Common myeloid progenitor, CD34-positive (primary cell): ENCODE measurements at regions not wholly inside any gene's neighbourhood (a gene's known extent, or its start where the extent isn't known, plus 50 kb on each side); places are given as distances from the start of the nearest gene placed in this dataset.

Source experiments
- CTCF ChIA-PET: fragments of 350-600 bp; sonication (Branson Sonifier 250); formaldehyde crosslinking; loops from one replicate; lab custom pipeline; 2021; ENCODE audit warnings: antibody characterized with exemption; lab: Charles Lee
- POLR2A ChIA-PET: fragments of 350-600 bp; sonication (Branson Sonifier 250); formaldehyde crosslinking; loops from one replicate; lab custom pipeline; 2021; ENCODE audit warnings: antibody characterized with exemption; lab: Charles Lee
- DNase-seq, 3 donors: peaks; one replicate each; pipeline versions ENCODE4 v3.0.0 to v3.0.0-alpha.2; 2013
- H3K27ac ChIP-seq, 2 experiments: 1 replicate in 1 of 2; 2 replicates in 1 of 2; pipeline ENCODE4 v1.7.0; 2013; ENCODE audit warnings: inconsistent platforms in 2 of 2, low read length in 2 of 2, mild to moderate bottlenecking in 2 of 2, low read depth in 1 of 2, moderate library complexity in 1 of 2; ENCODE audit not compliant: severe bottlenecking in 2 of 2, insufficient read depth in 1 of 2, poor library complexity in 1 of 2
- H3K27me3 ChIP-seq, 5 experiments: replicated peaks in 2 of 5; 1 replicate in 3 of 5; 2 replicates in 2 of 5; pipeline versions ENCODE4 v1.6.1 to v1.7.0; 2013; ENCODE audit warnings: low read length in 4 of 5, mild to moderate bottlenecking in 2 of 5, moderate library complexity in 2 of 5, inconsistent platforms in 1 of 5; ENCODE audit not compliant: insufficient read depth in 5 of 5, control insufficient read depth in 4 of 5
- H3K36me3 ChIP-seq, 4 experiments: 1 replicate in 2 of 4; 2 replicates in 2 of 4; pipeline versions ENCODE4 v1.6.1 to v1.7.0; 2013; ENCODE audit warnings: low read length in 3 of 4, control low read depth in 1 of 4, mild to moderate bottlenecking in 1 of 4; ENCODE audit not compliant: control insufficient read depth in 4 of 4, insufficient read depth in 4 of 4
- H3K4me1 ChIP-seq, 4 experiments: 1 replicate in 3 of 4; 2 replicates in 1 of 4; pipeline versions ENCODE4 v1.6.1 to v1.7.1; 2013; ENCODE audit warnings: low read length in 3 of 4, mild to moderate bottlenecking in 3 of 4, control low read depth in 1 of 4, inconsistent platforms in 1 of 4, moderate library complexity in 1 of 4; ENCODE audit not compliant: control insufficient read depth in 4 of 4, insufficient read depth in 4 of 4; ENCODE audit errors: control extremely low read depth in 1 of 4
- H3K4me3 ChIP-seq, 7 experiments: 1 replicate in 4 of 7; 2 replicates in 3 of 7; pipeline versions ENCODE4 v1.5.1 to v1.7.0; 2013; ENCODE audit warnings: mild to moderate bottlenecking in 7 of 7, low read length in 6 of 7, moderate library complexity in 6 of 7, inconsistent platforms in 2 of 7, low read depth in 2 of 7, control low read depth in 1 of 7; ENCODE audit not compliant: insufficient read depth in 4 of 7, control insufficient read depth in 1 of 7; ENCODE audit errors: extremely low read depth in 1 of 7
- H3K9me3 ChIP-seq, 5 experiments: 1 replicate in 4 of 5; 2 replicates in 1 of 5; pipeline versions ENCODE4 v1.6.1 to v1.7.1; 2013; ENCODE audit warnings: low read length in 4 of 5, mild to moderate bottlenecking in 2 of 5, inconsistent platforms in 1 of 5, low read depth in 1 of 5, moderate library complexity in 1 of 5; ENCODE audit not compliant: control insufficient read depth in 4 of 5, insufficient read depth in 2 of 5; ENCODE audit errors: control extremely low read depth in 1 of 5
- WGBS: methylation state at CpG from one replicate; pipeline ENCODE4 v1.1.5; 2013; ENCODE audit not compliant: insufficient coverage; 5-methylcytosine and 5-hydroxymethylcytosine counted together

GRCh38 chrX:42857766-42858165 is 79.8 kb upstream of the PPP1R2C start:
- H3K27ac ChIP-seq, result no peak overlapping the region

GRCh38 chrX:42869011-42869410 is 91.0 kb upstream of the PPP1R2C start:
- ChIA-PET POLR2A (no interaction called here), CTCF (no interaction called here)
- H3K36me3 ChIP-seq, result no peaks in the 10 kb centered on the region
- H3K27me3 ChIP-seq, result no peaks in the 10 kb centered on the region
- no peaks in the 10 kb centered on the region for H3K9me3 ChIP-seq
- no peaks in the 10 kb centered on the region for H3K4me1 ChIP-seq
- 92% methylated on average over 2 of the region's 3 CpGs for whole genome bisulfite sequencing
- H3K4me3 ChIP-seq, result no peak overlapping the region
- DNase-seq, result no peak
- no peak overlapping the region for H3K27ac ChIP-seq

More at GRCh38 chrX:42857766-42858165, 79.8 kb upstream of the PPP1R2C start:
- DNase-seq, result no peak
- 50% methylated on average over 1 of the region's 1 CpG for WGBS
- Histone ChIP-seq H3K4me1 (no peaks in the 10 kb centered on the region), H3K27me3 (peaks cover 0 to 2% (median 0%) of the 10 kb centered on the region in 5 experiments), H3K4me3 (no peak overlapping the region), H3K9me3 (peaks cover 0 to 3% (median 0%) of the 10 kb centered on the region in 5 experiments), H3K36me3 (no peaks in the 10 kb centered on the region)
- ChIA-PET POLR2A (no interaction called here), CTCF (no interaction called here)

GRCh38 chrX:42869659-42870476 is 91.9 kb upstream of the PPP1R2C start:
- no peaks in the 10 kb centered on the region for H3K9me3 ChIP-seq
- ChIA-PET CTCF (no interaction called here), POLR2A (no interaction called here)
- H3K27ac ChIP-seq, result no peak overlapping the region
- H3K27me3 ChIP-seq, result no peaks in the 10 kb centered on the region
- no peaks in the 10 kb centered on the region for H3K36me3 ChIP-seq
- WGBS, result 83% methylated on average over 1 of the region's 4 CpGs
- H3K4me3 ChIP-seq, result no peak overlapping the region
- DNase-seq, result peak in 2 of 3 donors; percentile 2 to 17
- no peaks in the 10 kb centered on the region for H3K4me1 ChIP-seq

GRCh38 chrX:42886519-42886918 is 108.6 kb upstream of the PPP1R2C start:
- Histone ChIP-seq H3K4me1 (no peaks in the 10 kb centered on the region), H3K27ac (no peak overlapping the region), H3K36me3 (no peaks in the 10 kb centered on the region), H3K4me3 (no peak overlapping the region), H3K27me3 (no peaks in the 10 kb centered on the region), H3K9me3 (peaks cover 0 to 1% (median 0%) of the 10 kb centered on the region in 5 experiments)
- no peak for DNase-seq
- ChIA-PET POLR2A (no interaction called here), CTCF (no interaction called here)

- Histone ChIP-seq H3K9me3 (peaks cover 0 to 1% (median 0%) of the 10 kb centered on the region in 5 experiments), H3K27ac (no peak overlapping the region), H3K27me3 (no peaks in the 10 kb centered on the region), H3K4me3 (no peak overlapping the region), H3K4me1 (no peaks in the 10 kb centered on the region), H3K36me3 (no peaks in the 10 kb centered on the region)
- ChIA-PET POLR2A (no interaction called here), CTCF (no interaction called here)
- DNase-seq, result no peak
- no CpG with 5 or more reads among the region's 1 CpG for WGBS
Observed at GRCh38 chrX:42900947-42901346, 123.0 kb upstream of the PPP1R2C start.

GRCh38 chrX:42902513-42902912 is 124.5 kb upstream of the PPP1R2C start:
- Histone ChIP-seq H3K4me3 (no peak overlapping the region), H3K9me3 (peaks cover 0 to 1% (median 0%) of the 10 kb centered on the region in 5 experiments), H3K27me3 (no peaks in the 10 kb centered on the region), H3K27ac (no peak overlapping the region), H3K36me3 (no peaks in the 10 kb centered on the region), H3K4me1 (no peaks in the 10 kb centered on the region)
- ChIA-PET CTCF (no interaction called here), POLR2A (no interaction called here)
- no peak for DNase-seq

GRCh38 chrX:42920752-42921151 is 142.8 kb upstream of the PPP1R2C start:
- Histone ChIP-seq H3K27me3 (no peaks in the 10 kb centered on the region), H3K36me3 (no peaks in the 10 kb centered on the region), H3K9me3 (peaks cover 0 to 2% (median 0%) of the 10 kb centered on the region in 5 experiments), H3K4me3 (no peak overlapping the region), H3K27ac (no peak overlapping the region), H3K4me1 (no peaks in the 10 kb centered on the region)
- DNase-seq, result no peak
- ChIA-PET CTCF (no interaction called here), POLR2A (no interaction called here)
- WGBS, result 100% methylated on average over 3 of the region's 3 CpGs
